Smooth muscle cell (in vitro differentiated cells): ENCODE measurements at regions not wholly inside any gene's neighbourhood (a gene's known extent, or its start where the extent isn't known, plus 50 kb on each side); places are given as distances from the start of the nearest gene placed in this dataset.

Experiments
- DNase-seq: peaks from one replicate; lab custom pipeline; 2025; ENCODE audit not compliant: unreplicated experiment; lab: John Stamatoyannopoulos, UW
- H2AFZ ChIP-seq: fragments of 200-600 bp; sonication (generic); 2 replicates; pipeline ENCODE4 v1.6.0; 2016; ENCODE audit warnings: antibody characterized with exemption, low read depth, mild to moderate bottlenecking
- H3F3A ChIP-seq: fragments of 200-600 bp; sonication (generic); 2 replicates; pipeline ENCODE4 v1.6.0; 2017; ENCODE audit warnings: antibody characterized with exemption, low read depth
- H3K27ac ChIP-seq: fragments of 200-600 bp; sonication (generic); 2 replicates; pipeline ENCODE4 v1.5.1; 2016; ENCODE audit warnings: low read depth, mild to moderate bottlenecking
- H3K27me3 ChIP-seq: fragments of 200-600 bp; sonication (generic); 2 replicates; pipeline ENCODE4 v1.6.1; 2016; ENCODE audit warnings: low read depth, mild to moderate bottlenecking
- H3K36me3 ChIP-seq: fragments of 200-600 bp; sonication (generic); 2 replicates; pipeline ENCODE4 v1.5.1; 2016; ENCODE audit warnings: low read depth
- H3K4me1 ChIP-seq: fragments of 200-600 bp; sonication (generic); 2 replicates; pipeline ENCODE4 v1.5.1; 2016; ENCODE audit warnings: low read depth
- H3K4me2 ChIP-seq: fragments of 200-600 bp; sonication (generic); 2 replicates; pipeline ENCODE4 v1.6.0; 2016; ENCODE audit warnings: mild to moderate bottlenecking
- H3K4me3 ChIP-seq: fragments of 200-600 bp; sonication (generic); 2 replicates; pipeline ENCODE4 v1.5.1; 2016; ENCODE audit warnings: mild to moderate bottlenecking
- H3K79me2 ChIP-seq: fragments of 200-600 bp; sonication (generic); 2 replicates; pipeline ENCODE4 v1.6.0; 2016; ENCODE audit warnings: low read depth, mild to moderate bottlenecking
- H3K9ac ChIP-seq: fragments of 200-600 bp; sonication (generic); 2 replicates; pipeline ENCODE4 v1.6.0; 2016; ENCODE audit warnings: low read depth
- H3K9me3 ChIP-seq: fragments of 200-600 bp; sonication (generic); replicated peaks from 2 replicates; pipeline ENCODE4 v1.5.1; 2016; ENCODE audit warnings: low read depth
- H4K20me1 ChIP-seq: fragments of 200-600 bp; sonication (generic); 2 replicates; pipeline ENCODE4 v1.6.0; 2016; ENCODE audit warnings: low read depth
- WGBS: methylation state at CpG from one replicate; pipeline ENCODE4 v1.1.7; 2016; ENCODE audit warnings: low lambda C conversion rate; 5-methylcytosine and 5-hydroxymethylcytosine counted together
- TF ChIP-seq, protein P1 (sequence below): fragments of 200-600 bp; sonication (generic); IDR thresholded peaks from 2 replicates; pipeline ENCODE4 v1.5.1; 2017; ENCODE audit warnings: borderline replicate concordance, mild to moderate bottlenecking, antibody characterized with exemption; ENCODE audit not compliant: insufficient read depth, poor library complexity, severe bottlenecking

DNA sequence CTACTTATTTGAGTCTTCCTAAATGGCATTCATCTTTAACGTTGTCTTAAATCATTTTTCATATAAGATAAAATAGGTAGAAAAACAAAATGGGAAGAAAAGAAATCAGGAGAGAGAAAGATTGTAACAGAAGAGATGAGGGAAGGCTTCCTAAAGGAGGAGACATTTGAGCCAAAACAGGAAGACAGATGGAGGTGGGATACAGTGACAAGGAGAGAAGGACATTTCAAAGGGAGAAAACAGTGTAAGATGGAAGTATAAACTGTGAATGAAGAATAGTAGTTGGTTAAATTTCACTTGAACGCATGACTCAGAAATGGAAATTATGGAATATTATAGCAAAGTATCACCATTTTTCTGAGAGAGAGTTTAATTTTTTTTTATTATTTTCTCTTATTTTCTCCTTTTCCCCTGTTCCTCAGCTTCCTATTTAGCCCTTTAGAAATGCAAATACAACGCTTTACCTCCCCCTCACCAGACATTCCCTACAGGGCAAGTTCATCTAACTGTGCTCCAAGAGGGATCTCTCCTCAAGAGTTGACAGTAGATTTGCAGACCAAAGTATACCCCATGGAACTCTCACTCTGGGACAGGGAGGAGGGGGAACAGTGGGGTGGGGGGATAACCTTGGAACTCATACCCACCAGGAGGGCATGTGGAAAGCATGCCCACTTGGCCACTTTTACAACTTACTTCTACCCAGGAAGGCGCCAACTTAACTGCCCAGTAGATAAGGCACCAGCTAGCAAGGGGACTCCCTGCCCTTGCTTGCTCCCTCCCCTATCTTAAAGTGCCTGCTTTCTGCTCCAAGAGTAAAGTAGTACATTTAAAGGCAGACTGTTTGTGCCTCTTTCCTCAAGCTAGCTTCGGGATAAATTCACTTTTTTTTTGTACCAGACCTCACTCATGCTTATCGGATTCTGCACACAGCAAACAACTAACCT is 304.7 kb upstream of the POU5F2 start:
- Histone ChIP-seq H3K79me2 (no peaks in the 10 kb centered on the region), H3K27ac (no peak overlapping the region), H3K9ac (no peak overlapping the region), H3F3A (no peaks in the 10 kb centered on the region), H2AFZ (no peak overlapping the region), H3K36me3 (no peaks in the 10 kb centered on the region), H3K27me3 (no peaks in the 10 kb centered on the region), H3K9me3 (no peaks in the 10 kb centered on the region), H3K4me2 (no peak overlapping the region), H4K20me1 (no peaks in the 10 kb centered on the region), H3K4me1 (no peaks in the 10 kb centered on the region), H3K4me3 (no peak overlapping the region)
- no peak for DNase-seq
- TF ChIP-seq, protein P1, sequence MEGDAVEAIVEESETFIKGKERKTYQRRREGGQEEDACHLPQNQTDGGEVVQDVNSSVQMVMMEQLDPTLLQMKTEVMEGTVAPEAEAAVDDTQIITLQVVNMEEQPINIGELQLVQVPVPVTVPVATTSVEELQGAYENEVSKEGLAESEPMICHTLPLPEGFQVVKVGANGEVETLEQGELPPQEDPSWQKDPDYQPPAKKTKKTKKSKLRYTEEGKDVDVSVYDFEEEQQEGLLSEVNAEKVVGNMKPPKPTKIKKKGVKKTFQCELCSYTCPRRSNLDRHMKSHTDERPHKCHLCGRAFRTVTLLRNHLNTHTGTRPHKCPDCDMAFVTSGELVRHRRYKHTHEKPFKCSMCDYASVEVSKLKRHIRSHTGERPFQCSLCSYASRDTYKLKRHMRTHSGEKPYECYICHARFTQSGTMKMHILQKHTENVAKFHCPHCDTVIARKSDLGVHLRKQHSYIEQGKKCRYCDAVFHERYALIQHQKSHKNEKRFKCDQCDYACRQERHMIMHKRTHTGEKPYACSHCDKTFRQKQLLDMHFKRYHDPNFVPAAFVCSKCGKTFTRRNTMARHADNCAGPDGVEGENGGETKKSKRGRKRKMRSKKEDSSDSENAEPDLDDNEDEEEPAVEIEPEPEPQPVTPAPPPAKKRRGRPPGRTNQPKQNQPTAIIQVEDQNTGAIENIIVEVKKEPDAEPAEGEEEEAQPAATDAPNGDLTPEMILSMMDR = no peak
- WGBS = 73% methylated on average over 6 of the region's 6 CpGs

DNA sequence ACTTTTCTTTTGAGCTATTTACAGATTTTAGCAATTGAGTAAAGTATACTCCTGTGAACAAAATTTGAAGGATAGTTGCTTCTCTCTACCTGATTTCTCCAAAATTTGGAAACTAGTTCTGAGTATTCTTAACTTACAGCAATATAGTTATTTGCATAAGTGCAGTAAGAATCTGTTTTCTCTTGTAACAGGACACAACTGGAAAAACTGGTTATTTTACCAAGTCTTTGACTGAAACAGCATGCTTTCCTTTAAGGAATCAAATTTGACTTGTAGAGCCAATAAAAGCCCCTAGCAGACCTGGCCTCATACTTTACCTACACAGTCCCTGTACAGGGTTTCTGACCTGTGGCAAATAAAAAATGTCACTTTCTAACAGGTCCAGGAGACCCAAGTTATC is 301.9 kb upstream of the POU5F2 start:
- TF ChIP-seq, protein P1 = no peak
- H3K79me2 ChIP-seq = no peaks in the 10 kb centered on the region

GRCh38 chr5:94040591-94041148 is 299.3 kb upstream of the POU5F2 start:
- WGBS = 75% methylated on average over 7 of the region's 7 CpGs
- Histone ChIP-seq H3K4me3 (no peak overlapping the region), H3K27ac (no peak overlapping the region), H3K4me2 (no peak overlapping the region), H3K4me1 (no peaks in the 10 kb centered on the region), H2AFZ (no peak overlapping the region), H4K20me1 (no peaks in the 10 kb centered on the region), H3K9ac (no peak overlapping the region), H3K9me3 (no peaks in the 10 kb centered on the region), H3K79me2 (no peaks in the 10 kb centered on the region), H3F3A (no peaks in the 10 kb centered on the region), H3K36me3 (no peaks in the 10 kb centered on the region), H3K27me3 (no peaks in the 10 kb centered on the region)
- TF ChIP-seq, protein P1 = no peak
- no peak for DNase-seq

More for the DNA sequence above, 301.9 kb upstream of the POU5F2 start:
- H3K4me2 ChIP-seq = no peak overlapping the region
- H3K9ac ChIP-seq = no peak overlapping the region
- DNase-seq = no peak
- H3K27me3 ChIP-seq = no peaks in the 10 kb centered on the region
- H3K27ac ChIP-seq = no peak overlapping the region
- H3F3A ChIP-seq = no peaks in the 10 kb centered on the region
- H3K4me3 ChIP-seq = no peak overlapping the region
- no peaks in the 10 kb centered on the region for H4K20me1 ChIP-seq
- no peaks in the 10 kb centered on the region for H3K4me1 ChIP-seq
- H3K36me3 ChIP-seq = no peaks in the 10 kb centered on the region
- H2AFZ ChIP-seq = no peak overlapping the region
- H3K9me3 ChIP-seq = no peaks in the 10 kb centered on the region
